GM19035 (cell line): ENCODE measurements at regions not wholly inside any gene's neighbourhood (a gene's known extent, or its start where the extent isn't known, plus 50 kb on each side); places are given as distances from the start of the nearest gene placed in this dataset.
"Not testable (repeated sequence)": the region's sequence is repeated elsewhere in the genome, so short reads cannot be mapped to it uniquely, and the experiment has no call there.

Experiments used
- ATAC-seq: cut with Tn5 transposase; IDR thresholded peaks from one replicate; pipeline ENCODE4 v1.9.1; 2021; ENCODE audit not compliant: unreplicated experiment

- no peak for ATAC-seq
Measured at GRCh38 chr17:65314212-65314611, 177.0 kb downstream of the RGS9 start.

- no peak for ATAC-seq
Measured at GRCh38 chr17:65312718-65313377, 175.7 kb downstream of the RGS9 start.

GRCh38 chr17:65311261-65311660, 174.1 kb downstream of the RGS9 start:
- no peak for ATAC-seq

GRCh38 chr17:65307961-65308316, 170.8 kb downstream of the RGS9 start:
- no peak for ATAC-seq

GRCh38 chr17:65307081-65307960, 170.2 kb downstream of the RGS9 start:
- no peak for ATAC-seq

GRCh38 chr17:65305778-65306177, 168.6 kb downstream of the RGS9 start:
- no peak for ATAC-seq

GRCh38 chr17:65305116-65305515, 167.9 kb downstream of the RGS9 start:
- ATAC-seq: no peak

- ATAC-seq: not testable (repeated sequence)
Measured at GRCh38 chr17:65301882-65302281, 164.7 kb downstream of the RGS9 start.

GRCh38 chr17:65301184-65301583, 164.0 kb downstream of the RGS9 start:
- no peak for ATAC-seq

- no peak for ATAC-seq
Measured at GRCh38 chr17:65297916-65298315, 160.7 kb downstream of the RGS9 start.

GRCh38 chr17:65297384-65297783, 160.2 kb downstream of the RGS9 start:
- no peak for ATAC-seq

GRCh38 chr17:65294181-65294719, 157.1 kb downstream of the RGS9 start:
- peak; percentile 63 for ATAC-seq

- no peak for ATAC-seq
Measured at GRCh38 chr17:65293584-65294180, 156.5 kb downstream of the RGS9 start.

GRCh38 chr17:65292430-65292829, 155.3 kb downstream of the RGS9 start:
- no peak for ATAC-seq

- not testable (repeated sequence) for ATAC-seq
Measured at GRCh38 chr17:65291301-65291700, 154.1 kb downstream of the RGS9 start.

GRCh38 chr17:65290616-65291015, 153.4 kb downstream of the RGS9 start:
- no peak for ATAC-seq

GRCh38 chr17:65290056-65290455, 152.9 kb downstream of the RGS9 start:
- no peak for ATAC-seq

- ATAC-seq: no peak
Measured at GRCh38 chr17:65287040-65287439, 149.9 kb downstream of the RGS9 start.

GRCh38 chr17:65283704-65284103, 146.5 kb downstream of the RGS9 start:
- ATAC-seq: no peak

- ATAC-seq: no peak
Measured at GRCh38 chr17:65279456-65279855, 142.3 kb downstream of the RGS9 start.

GRCh38 chr17:65278820-65279184, 141.6 kb downstream of the RGS9 start:
- ATAC-seq: no peak
